GM12878 (cell line): ENCODE measurements at regions not wholly inside any gene's neighbourhood (a gene's known extent, or its start where the extent isn't known, plus 50 kb on each side); places are given as distances from the start of the nearest gene placed in this dataset.

Experiments
- ATAC-seq: fragments of 200-7000 bp; cut with Tn5 transposase; 3 replicates; pipeline ENCODE4 v1.9.1; 2020; ENCODE audit warnings: mild to moderate bottlenecking, moderate library complexity
- BruUV-seq: library from RNA; stranded (reverse); fragments of 400-500 nt; replicated peaks from 2 replicates; lab custom pipeline; 2021; lab: Mats Ljungman, UMichigan
- CTCF ChIA-PET: fragments of 300-600 bp; sonication (Branson Sonifier 250); formaldehyde crosslinking; extraction: SDS; loops from one replicate; lab custom pipeline; 2021; ENCODE audit warnings: inconsistent platforms; lab: Yijun Ruan, JAX
- POLR2A ChIA-PET: fragments of 350-600 bp; formaldehyde crosslinking; extraction: SDS; loops from one replicate; lab custom pipeline; 2021; ENCODE audit warnings: inconsistent platforms; lab: Charles Lee
- RAD21 ChIA-PET: fragments of 300-600 bp; sonication (Branson Sonifier 250); formaldehyde crosslinking; loops from one replicate; lab custom pipeline; 2023; ENCODE audit warnings: antibody characterized with exemption; ENCODE audit not compliant: unreplicated experiment; lab: Charles Lee
- SMC1A ChIA-PET: fragments of 300-600 bp; sonication (Branson Sonifier 250); formaldehyde crosslinking; loops from one replicate; lab custom pipeline; 2023; ENCODE audit not compliant: unreplicated experiment, uncharacterized antibody; lab: Charles Lee
- DNase-seq: peaks from one replicate; pipeline ENCODE4 v3.0.0-alpha.2; 2011; ENCODE audit warnings: low read depth, low spot score
- FAIRE-seq: peaks from 3 replicates; lab custom pipeline; 2011; peaks lifted over from hg19 to GRCh38; lab: Jason Lieb, UNC
- H2AFZ ChIP-seq: 2 replicates; pipeline ENCODE4 v1.6.0; 2011; ENCODE audit warnings: low read depth, low read length, control low read depth; ENCODE audit not compliant: control insufficient read depth
- H3K27ac ChIP-seq: 2 replicates; pipeline ENCODE4 v1.5.1; 2011; ENCODE audit warnings: control low read depth; ENCODE audit not compliant: control insufficient read depth, insufficient read depth
- H3K27me3 ChIP-seq, 2 experiments: replicated peaks in 1 of 2; 2 replicates each; pipeline versions ENCODE4 v1.6.0 to v1.6.1; 2011; ENCODE audit warnings: low read length in 1 of 2; ENCODE audit not compliant: control insufficient read depth in 2 of 2, insufficient read depth in 2 of 2
- H3K36me3 ChIP-seq, 2 experiments: 2 replicates each; pipeline ENCODE4 v1.5.1; 2011; ENCODE audit warnings: low read length in 1 of 2; ENCODE audit not compliant: control insufficient read depth in 2 of 2, insufficient read depth in 2 of 2
- H3K4me1 ChIP-seq: 2 replicates; pipeline ENCODE4 v1.6.1; 2011; ENCODE audit warnings: mild to moderate bottlenecking, low read length, moderate library complexity, mixed read lengths; ENCODE audit not compliant: control insufficient read depth, insufficient read depth
- H3K4me2 ChIP-seq: 2 replicates; pipeline ENCODE4 v1.6.0; 2011; ENCODE audit warnings: control low read depth; ENCODE audit not compliant: control insufficient read depth, insufficient read depth
- H3K4me3 ChIP-seq: fragments of 200-600 bp; sonication (generic); 2 replicates; pipeline ENCODE4 v1.5.1; 2016
- H3K79me2 ChIP-seq: 2 replicates; pipeline ENCODE4 v1.6.0; 2011; ENCODE audit warnings: low read length; ENCODE audit not compliant: control insufficient read depth, insufficient read depth
- H3K9ac ChIP-seq: 2 replicates; pipeline ENCODE4 v1.8.0; 2011; ENCODE audit warnings: low read length, control low read depth, mixed read lengths; ENCODE audit not compliant: control insufficient read depth, insufficient read depth
- H3K9me3 ChIP-seq: replicated peaks from 3 replicates; pipeline ENCODE4 v1.5.1; 2011; ENCODE audit warnings: mild to moderate bottlenecking, low read length; ENCODE audit not compliant: control insufficient read depth, insufficient read depth
- H4K20me1 ChIP-seq: 2 replicates; pipeline ENCODE4 v1.6.0; 2011; ENCODE audit not compliant: control insufficient read depth, insufficient read depth
- BRCA1 ChIP-seq: IDR thresholded peaks from 2 replicates; pipeline ENCODE4 v1.6.1; 2011; ENCODE audit warnings: low read depth, low read length, improper control_type of control experiment
- CEBPB ChIP-seq, 2 experiments: fragments of 150-350 bp in 1 of 2; IDR thresholded peaks; 2 replicates each; pipeline ENCODE4 v1.6.1; 2012 to 2014; ENCODE audit warnings: low read depth in 2 of 2, low read length in 2 of 2, borderline replicate concordance in 1 of 2, inconsistent platforms in 1 of 2
- EZH2 ChIP-seq: IDR thresholded peaks from 2 replicates; pipeline ENCODE4 v1.6.1; 2012; ENCODE audit warnings: low read depth, mild to moderate bottlenecking, control low read depth, inconsistent platforms, low read length, borderline replicate concordance; ENCODE audit not compliant: control insufficient read depth
- JUND ChIP-seq: IDR thresholded peaks from 2 replicates; pipeline ENCODE4 v1.6.1; 2012; ENCODE audit warnings: low read depth, mild to moderate bottlenecking, low read length, improper control_type of control experiment, moderate library complexity
- MEF2B ChIP-seq: fragments of 450-650 bp; IDR thresholded peaks from 2 replicates; pipeline ENCODE4 v1.6.1; 2018; ENCODE audit warnings: mild to moderate bottlenecking, moderate library complexity; ENCODE audit not compliant: partially characterized antibody, poor library complexity, severe bottlenecking
- RCOR1 ChIP-seq: conservative IDR thresholded peaks from 2 replicates; pipeline ENCODE4 v1.6.1; 2012; ENCODE audit warnings: low read depth, low read length, improper control_type of control experiment
- ZNF217 ChIP-seq: fragments of 450-650 bp; IDR thresholded peaks from 2 replicates; pipeline ENCODE4 v1.6.1; 2017; ENCODE audit warnings: antibody characterized with exemption, mild to moderate bottlenecking
- ZNF274 ChIP-seq: IDR thresholded peaks from one replicate; pipeline ENCODE4 v1.8.0; 2011; ENCODE audit not compliant: insufficient read length, insufficient read depth
- WGBS: methylation state at CpG from one replicate; pipeline ENCODE4 v1.1.6; 2016; ENCODE audit warnings: low lambda C conversion rate; ENCODE audit not compliant: insufficient replicate concordance, insufficient coverage; ENCODE audit errors: missing lambda C conversion rate; 5-methylcytosine and 5-hydroxymethylcytosine counted together
- in situ Hi-C: fragments of 300-500 bp; cut with MboI; formaldehyde crosslinking; loops from 9 replicates; pipeline ENCODE4 v1.14.3; 2018; ENCODE audit warnings: mixed read lengths
- intact Hi-C: fragments of 100-400 bp; cut with micrococcal nuclease; formaldehyde crosslinking; loops from one replicate; pipeline ENCODE4 v1.14.2; 2022; ENCODE audit not compliant: unreplicated experiment
- TF ChIP-seq, protein P1 (sequence below): fragments of 450-650 bp; formaldehyde crosslinking; IDR thresholded peaks from 2 replicates; pipeline ENCODE4 v1.4.0; 2022; ENCODE audit warnings: mild to moderate bottlenecking, moderate library complexity
- TF ChIP-seq, protein P2 (sequence below): IDR thresholded peaks from 2 replicates; pipeline ENCODE4 v1.6.1; 2012; ENCODE audit warnings: low read depth, low read length, improper control_type of control experiment
- TF ChIP-seq, protein P3 (sequence below): fragments of 450-650 bp; IDR thresholded peaks from 2 replicates; pipeline ENCODE4 v1.6.1; 2017; ENCODE audit warnings: mild to moderate bottlenecking, low read depth, inconsistent platforms; ENCODE audit not compliant: poor library complexity, severe bottlenecking
- TF ChIP-seq, protein P4 (sequence below): IDR thresholded peaks from 2 replicates; pipeline ENCODE4 v1.6.1; 2012; ENCODE audit warnings: mild to moderate bottlenecking, low read depth, low read length

DNA sequence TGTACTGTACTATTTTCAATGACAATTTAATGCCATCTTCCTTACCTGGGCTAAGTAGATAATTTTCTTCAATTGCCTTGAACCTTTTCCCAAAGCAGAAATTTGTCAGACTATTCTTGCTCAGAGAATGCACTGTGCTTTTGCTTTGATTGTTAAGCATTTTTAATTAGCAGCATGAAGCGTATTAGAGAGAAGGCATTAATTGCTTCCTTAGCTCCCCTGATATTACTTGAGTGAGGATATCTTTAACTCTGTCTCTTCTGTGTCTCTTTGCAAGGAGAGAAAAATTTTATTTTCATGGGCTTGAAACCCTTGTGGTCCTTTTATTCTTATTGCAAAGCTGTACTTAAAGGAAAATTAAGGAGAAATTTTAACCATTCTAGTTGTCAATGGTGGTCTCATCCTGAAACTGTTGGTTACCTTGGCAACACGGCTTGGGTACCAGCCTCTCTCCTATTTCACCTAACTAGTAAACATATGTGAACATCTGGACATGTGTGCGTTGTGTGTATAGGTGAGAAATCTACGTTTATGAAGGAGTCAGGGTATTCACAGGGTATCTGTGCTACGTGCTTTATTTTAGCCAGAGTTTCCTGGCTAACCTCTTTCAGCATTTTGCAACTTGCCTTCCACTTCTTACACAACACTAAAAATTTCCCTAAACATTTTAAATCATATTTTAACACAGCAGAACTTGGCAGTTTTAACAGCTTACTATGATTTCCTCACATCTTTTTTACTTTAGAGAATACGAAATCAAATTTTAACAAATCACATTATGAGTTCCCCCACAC is 225.5 kb downstream of the KLF5 start:
- H3K79me2 ChIP-seq: no peaks in the 10 kb centered on the region
- ChIA-PET SMC1A (interaction anchor here (1.2 kb wide), 1 partner anchor 8 kb away, joined by 3 read pairs; no protein-coding TSS in a partner anchor), CTCF (no interaction called here), POLR2A (no interaction called here), RAD21 (no interaction called here)
- 7% methylated on average over 6 of the region's 6 CpGs for WGBS
- BruUV-seq: no TSS peak
- H3K27me3 ChIP-seq: no peaks in the 10 kb centered on the region
- in situ Hi-C loops: no loop called here
- FAIRE-seq (no peak), DNase-seq (no peak), ATAC-seq (no peak)
- H3K4me2 ChIP-seq: no peak overlapping the region
- H3K27ac ChIP-seq: no peak overlapping the region
- H3K4me3 ChIP-seq: no peak overlapping the region
- H3K9ac ChIP-seq: no peak overlapping the region
- H4K20me1 ChIP-seq: no peaks in the 10 kb centered on the region
- H2AFZ ChIP-seq: no peak overlapping the region
- H3K9me3 ChIP-seq: no peaks in the 10 kb centered on the region
- TF ChIP-seq, protein P1, sequence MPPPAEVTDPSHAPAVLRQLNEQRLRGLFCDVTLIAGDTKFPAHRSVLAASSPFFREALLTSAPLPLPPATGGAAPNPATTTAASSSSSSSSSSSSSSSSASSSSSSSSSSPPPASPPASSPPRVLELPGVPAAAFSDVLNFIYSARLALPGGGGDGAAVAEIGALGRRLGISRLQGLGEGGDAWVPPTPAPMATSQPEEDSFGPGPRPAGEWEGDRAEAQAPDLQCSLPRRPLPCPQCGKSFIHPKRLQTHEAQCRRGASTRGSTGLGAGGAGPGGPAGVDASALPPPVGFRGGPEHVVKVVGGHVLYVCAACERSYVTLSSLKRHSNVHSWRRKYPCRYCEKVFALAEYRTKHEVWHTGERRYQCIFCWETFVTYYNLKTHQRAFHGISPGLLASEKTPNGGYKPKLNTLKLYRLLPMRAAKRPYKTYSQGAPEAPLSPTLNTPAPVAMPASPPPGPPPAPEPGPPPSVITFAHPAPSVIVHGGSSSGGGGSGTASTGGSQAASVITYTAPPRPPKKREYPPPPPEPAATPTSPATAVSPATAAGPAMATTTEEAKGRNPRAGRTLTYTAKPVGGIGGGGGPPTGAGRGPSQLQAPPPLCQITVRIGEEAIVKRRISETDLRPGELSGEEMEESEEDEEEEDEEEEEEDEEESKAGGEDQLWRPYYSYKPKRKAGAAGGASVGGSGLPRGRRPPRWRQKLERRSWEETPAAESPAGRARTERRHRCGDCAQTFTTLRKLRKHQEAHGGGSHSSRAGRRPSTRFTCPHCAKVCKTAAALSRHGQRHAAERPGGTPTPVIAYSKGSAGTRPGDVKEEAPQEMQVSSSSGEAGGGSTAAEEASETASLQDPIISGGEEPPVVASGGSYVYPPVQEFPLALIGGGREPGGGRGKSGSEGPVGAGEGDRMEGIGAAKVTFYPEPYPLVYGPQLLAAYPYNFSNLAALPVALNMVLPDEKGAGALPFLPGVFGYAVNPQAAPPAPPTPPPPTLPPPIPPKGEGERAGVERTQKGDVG: no peak
- TF ChIP-seq BRCA1: no peak
- no peak for TF ChIP-seq JUND
- no peak for TF ChIP-seq EZH2
- TF ChIP-seq, protein P2, sequence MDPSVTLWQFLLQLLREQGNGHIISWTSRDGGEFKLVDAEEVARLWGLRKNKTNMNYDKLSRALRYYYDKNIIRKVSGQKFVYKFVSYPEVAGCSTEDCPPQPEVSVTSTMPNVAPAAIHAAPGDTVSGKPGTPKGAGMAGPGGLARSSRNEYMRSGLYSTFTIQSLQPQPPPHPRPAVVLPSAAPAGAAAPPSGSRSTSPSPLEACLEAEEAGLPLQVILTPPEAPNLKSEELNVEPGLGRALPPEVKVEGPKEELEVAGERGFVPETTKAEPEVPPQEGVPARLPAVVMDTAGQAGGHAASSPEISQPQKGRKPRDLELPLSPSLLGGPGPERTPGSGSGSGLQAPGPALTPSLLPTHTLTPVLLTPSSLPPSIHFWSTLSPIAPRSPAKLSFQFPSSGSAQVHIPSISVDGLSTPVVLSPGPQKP: no peak
- TF ChIP-seq, protein P3, sequence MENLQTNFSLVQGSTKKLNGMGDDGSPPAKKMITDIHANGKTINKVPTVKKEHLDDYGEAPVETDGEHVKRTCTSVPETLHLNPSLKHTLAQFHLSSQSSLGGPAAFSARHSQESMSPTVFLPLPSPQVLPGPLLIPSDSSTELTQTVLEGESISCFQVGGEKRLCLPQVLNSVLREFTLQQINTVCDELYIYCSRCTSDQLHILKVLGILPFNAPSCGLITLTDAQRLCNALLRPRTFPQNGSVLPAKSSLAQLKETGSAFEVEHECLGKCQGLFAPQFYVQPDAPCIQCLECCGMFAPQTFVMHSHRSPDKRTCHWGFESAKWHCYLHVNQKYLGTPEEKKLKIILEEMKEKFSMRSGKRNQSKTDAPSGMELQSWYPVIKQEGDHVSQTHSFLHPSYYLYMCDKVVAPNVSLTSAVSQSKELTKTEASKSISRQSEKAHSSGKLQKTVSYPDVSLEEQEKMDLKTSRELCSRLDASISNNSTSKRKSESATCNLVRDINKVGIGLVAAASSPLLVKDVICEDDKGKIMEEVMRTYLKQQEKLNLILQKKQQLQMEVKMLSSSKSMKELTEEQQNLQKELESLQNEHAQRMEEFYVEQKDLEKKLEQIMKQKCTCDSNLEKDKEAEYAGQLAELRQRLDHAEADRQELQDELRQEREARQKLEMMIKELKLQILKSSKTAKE: no peak
- no peak for TF ChIP-seq MEF2B
- TF ChIP-seq, protein P4, sequence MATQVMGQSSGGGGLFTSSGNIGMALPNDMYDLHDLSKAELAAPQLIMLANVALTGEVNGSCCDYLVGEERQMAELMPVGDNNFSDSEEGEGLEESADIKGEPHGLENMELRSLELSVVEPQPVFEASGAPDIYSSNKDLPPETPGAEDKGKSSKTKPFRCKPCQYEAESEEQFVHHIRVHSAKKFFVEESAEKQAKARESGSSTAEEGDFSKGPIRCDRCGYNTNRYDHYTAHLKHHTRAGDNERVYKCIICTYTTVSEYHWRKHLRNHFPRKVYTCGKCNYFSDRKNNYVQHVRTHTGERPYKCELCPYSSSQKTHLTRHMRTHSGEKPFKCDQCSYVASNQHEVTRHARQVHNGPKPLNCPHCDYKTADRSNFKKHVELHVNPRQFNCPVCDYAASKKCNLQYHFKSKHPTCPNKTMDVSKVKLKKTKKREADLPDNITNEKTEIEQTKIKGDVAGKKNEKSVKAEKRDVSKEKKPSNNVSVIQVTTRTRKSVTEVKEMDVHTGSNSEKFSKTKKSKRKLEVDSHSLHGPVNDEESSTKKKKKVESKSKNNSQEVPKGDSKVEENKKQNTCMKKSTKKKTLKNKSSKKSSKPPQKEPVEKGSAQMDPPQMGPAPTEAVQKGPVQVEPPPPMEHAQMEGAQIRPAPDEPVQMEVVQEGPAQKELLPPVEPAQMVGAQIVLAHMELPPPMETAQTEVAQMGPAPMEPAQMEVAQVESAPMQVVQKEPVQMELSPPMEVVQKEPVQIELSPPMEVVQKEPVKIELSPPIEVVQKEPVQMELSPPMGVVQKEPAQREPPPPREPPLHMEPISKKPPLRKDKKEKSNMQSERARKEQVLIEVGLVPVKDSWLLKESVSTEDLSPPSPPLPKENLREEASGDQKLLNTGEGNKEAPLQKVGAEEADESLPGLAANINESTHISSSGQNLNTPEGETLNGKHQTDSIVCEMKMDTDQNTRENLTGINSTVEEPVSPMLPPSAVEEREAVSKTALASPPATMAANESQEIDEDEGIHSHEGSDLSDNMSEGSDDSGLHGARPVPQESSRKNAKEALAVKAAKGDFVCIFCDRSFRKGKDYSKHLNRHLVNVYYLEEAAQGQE: no peak
- TF ChIP-seq ZNF217: no peak
- TF ChIP-seq RCOR1: no peak
- no peak for TF ChIP-seq ZNF274
- TF ChIP-seq CEBPB (IDR thresholded peaks at IDR 0.05; ENCODE audit: borderline replicate concordance in 1 of 2, low read depth in 2 of 2, low read length in 2 of 2): no peak
- intact Hi-C loops: no loop called here
- H3K4me1 ChIP-seq: no peaks in the 10 kb centered on the region
- H3K36me3 ChIP-seq: no peaks in the 10 kb centered on the region
